Nephron (organoid): ENCODE measurements at regions not wholly inside any gene's neighbourhood (a gene's known extent, or its start where the extent isn't known, plus 50 kb on each side); places are given as distances from the start of the nearest gene placed in this dataset.

ENCODE experiments used
- H3K27ac Mint-ChIP-seq, 3 experiments: 2 replicates each; pipeline ENCODE4 v1.8.0; 2020; ENCODE audit warnings: mixed read lengths in 3 of 3, mild to moderate bottlenecking in 2 of 3, moderate library complexity in 1 of 3
- H3K27me3 Mint-ChIP-seq: 2 replicates; pipeline ENCODE4 v1.8.0; 2021; ENCODE audit warnings: low read depth, mild to moderate bottlenecking, moderate library complexity, mixed read lengths
- H3K36me3 Mint-ChIP-seq: 2 replicates; pipeline ENCODE4 v1.8.0; 2020; ENCODE audit warnings: low read depth, mixed read lengths
- H3K4me1 Mint-ChIP-seq: 2 replicates; pipeline ENCODE4 v1.8.0; 2020; ENCODE audit warnings: mixed read lengths
- H3K4me3 Mint-ChIP-seq, 3 experiments: 2 replicates each; pipeline ENCODE4 v1.8.0; 2020; ENCODE audit warnings: mild to moderate bottlenecking in 3 of 3, mixed read lengths in 3 of 3, moderate library complexity in 2 of 3
- H3K9me3 Mint-ChIP-seq: 2 replicates; pipeline ENCODE4 v1.8.0; 2020; ENCODE audit warnings: mixed read lengths
- CTCF ChIP-seq, 3 experiments: fragments of 200-600 bp; sonication (generic); IDR thresholded peaks; one replicate each; pipeline ENCODE4 v1.5.0; 2021; ENCODE audit warnings: antibody characterized with exemption in 3 of 3; ENCODE audit not compliant: unreplicated experiment in 3 of 3

GRCh38 chr13:60931858-60932546, 483.6 kb downstream of the PCDH20 start:
- Mint-ChIP-seq H3K4me3 (no peak overlapping the region), H3K36me3 (no peaks in the 10 kb centered on the region), H3K9me3 (peaks cover 3% of the 10 kb centered on the region), H3K4me1 (no peaks in the 10 kb centered on the region), H3K27ac (no peak overlapping the region), H3K27me3 (peaks cover 3% of the 10 kb centered on the region)
- TF ChIP-seq CTCF (IDR thresholded peaks at IDR 0.05; ENCODE audit: unreplicated experiment in 3 of 3): no peak

GRCh38 chr13:60925686-60926085, 490.0 kb downstream of the PCDH20 start:
- Mint-ChIP-seq H3K4me1 (peaks cover 4% of the 10 kb centered on the region), H3K4me3 (no peak overlapping the region), H3K36me3 (no peaks in the 10 kb centered on the region), H3K9me3 (no peaks in the 10 kb centered on the region), H3K27ac (no peak overlapping the region), H3K27me3 (no peaks in the 10 kb centered on the region)
- TF ChIP-seq CTCF (IDR thresholded peaks at IDR 0.05; ENCODE audit: unreplicated experiment in 3 of 3): no peak

- Mint-ChIP-seq H3K27me3 (no peaks in the 10 kb centered on the region), H3K27ac (no peak overlapping the region), H3K9me3 (no peaks in the 10 kb centered on the region), H3K36me3 (no peaks in the 10 kb centered on the region), H3K4me3 (no peak overlapping the region), H3K4me1 (peaks cover 4% of the 10 kb centered on the region)
- no peak for TF ChIP-seq CTCF (IDR thresholded peaks at IDR 0.05; ENCODE audit: unreplicated experiment in 3 of 3)
Measured at GRCh38 chr13:60924856-60925255, 490.8 kb downstream of the PCDH20 start.

GRCh38 chr13:60922576-60923231, 492.9 kb downstream of the PCDH20 start:
- TF ChIP-seq CTCF (IDR thresholded peaks at IDR 0.05; ENCODE audit: unreplicated experiment in 3 of 3): no peak
- Mint-ChIP-seq H3K27ac (no peak overlapping the region), H3K4me3 (no peak overlapping the region), H3K9me3 (no peaks in the 10 kb centered on the region), H3K4me1 (peaks cover 4% of the 10 kb centered on the region), H3K27me3 (no peaks in the 10 kb centered on the region), H3K36me3 (no peaks in the 10 kb centered on the region)

- H3K36me3 Mint-ChIP-seq: no peaks in the 10 kb centered on the region
- no peak overlapping the region for H3K4me3 Mint-ChIP-seq
Measured at GRCh38 chr13:60893801-60894200, 496.8 kb downstream of the TDRD3 start.

More at GRCh38 chr13:60893801-60894200, 496.8 kb downstream of the TDRD3 start:
- no peak for TF ChIP-seq CTCF (IDR thresholded peaks at IDR 0.05; ENCODE audit: unreplicated experiment in 3 of 3)
- no peak overlapping the region for H3K27ac Mint-ChIP-seq
- H3K4me1 Mint-ChIP-seq: no peaks in the 10 kb centered on the region
- peaks cover 4% of the 10 kb centered on the region for H3K27me3 Mint-ChIP-seq
- H3K9me3 Mint-ChIP-seq: no peaks in the 10 kb centered on the region
